Esophagus squamous epithelium (tissue), 5 donors: ENCODE measurements at regions not wholly inside any gene's neighbourhood (a gene's known extent, or its start where the extent isn't known, plus 50 kb on each side); places are given as distances from the start of the nearest gene placed in this dataset.

Experiments
- DNase-seq: peaks from one replicate; lab custom pipeline; 2025; lab: John Stamatoyannopoulos, UW
- H3K27ac ChIP-seq, 4 donors: fragments of 200-600 bp; sonication (generic); one replicate each; pipeline ENCODE4 v1.5.1; 2016 to 2019; ENCODE audit warnings: mild to moderate bottlenecking in 1 of 4
- H3K27me3 ChIP-seq, 4 donors: fragments of 200-600 bp; sonication (generic); 1 replicate in 3 of 4; 2 replicates in 1 of 4; pipeline versions ENCODE4 v1.5.1 to v1.6.0; 2017 to 2021; ENCODE audit warnings: antibody characterized with exemption in 1 of 4
- H3K36me3 ChIP-seq, 3 donors: fragments of 200-600 bp; sonication (generic); one replicate each; pipeline ENCODE4 v1.5.1; 2016 to 2019
- H3K4me1 ChIP-seq, 3 donors: fragments of 200-600 bp; sonication (generic); one replicate each; pipeline ENCODE4 v1.5.1; 2017 to 2019
- H3K4me3 ChIP-seq, 4 donors: fragments of 200-600 bp; sonication (generic); 1 replicate in 3 of 4; 2 replicates in 1 of 4; pipeline ENCODE4 v1.5.1; 2016 to 2019; ENCODE audit warnings: mild to moderate bottlenecking in 2 of 4, moderate library complexity in 1 of 4
- H3K9me3 ChIP-seq, 3 donors: fragments of 200-600 bp; sonication (generic); one replicate each; pipeline ENCODE4 v1.5.1; 2016 to 2019
- POLR2A ChIP-seq, 4 donors: fragments of 450-650 bp; IDR thresholded peaks; one replicate each; pipeline ENCODE4 v1.6.1; 2017; ENCODE audit warnings: antibody characterized with exemption in 4 of 4, mild to moderate bottlenecking in 4 of 4, moderate library complexity in 3 of 4
- WGBS, 2 donors: methylation state at CpG; one replicate each; pipeline ENCODE4 v1.1.5; 2018; 5-methylcytosine and 5-hydroxymethylcytosine counted together
- intact Hi-C: fragments of 100-400 bp; cut with DNase I; formaldehyde crosslinking; loops from one replicate; pipeline ENCODE4 v1.15.0; 2022
- TF ChIP-seq, protein P1 (sequence below), 6 experiments: fragments of 450-650 bp in 4 of 6; fragments of 200-600 bp in 2 of 6; sonication (generic) in 2 of 6; IDR thresholded peaks; one replicate each; pipeline ENCODE4 v1.5.1; 2016 to 2019; ENCODE audit warnings: antibody characterized with exemption in 6 of 6, mild to moderate bottlenecking in 4 of 6, moderate library complexity in 4 of 6
- donor health status: DM: yes; HTN: yes; CAD: no.

DNA sequence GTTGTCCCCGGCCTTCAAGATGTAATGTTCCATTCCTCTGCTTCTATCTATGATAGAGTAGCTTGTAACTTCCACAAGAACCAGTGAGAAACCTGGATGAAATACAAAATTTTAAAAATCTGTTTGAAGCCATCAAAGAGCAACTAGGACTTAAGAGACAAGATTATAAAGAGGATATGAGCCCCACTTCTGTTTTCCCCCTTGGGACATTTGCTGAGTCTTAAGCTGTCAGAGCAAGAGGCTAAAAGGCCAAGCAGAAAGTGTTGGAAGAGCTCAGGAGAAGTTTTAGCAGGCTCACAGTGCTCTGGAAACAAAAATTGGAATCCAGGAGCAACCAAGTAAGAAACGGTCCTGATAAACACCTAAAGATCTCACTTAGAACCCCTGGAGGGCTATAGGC is 76.1 kb downstream of the ADRB2 start:
- 58 to 79% methylated on average over 2 of the region's 2 CpGs for WGBS, 2 donors
- intact Hi-C loops, result loop anchor here (10.0 kb wide), 1 partner anchor 92 kb away; no protein-coding TSS in a partner anchor
- Histone ChIP-seq H3K27ac (no peak overlapping the region), H3K4me3 (no peak overlapping the region), H3K27me3 (no peaks in the 10 kb centered on the region), H3K9me3 (no peaks in the 10 kb centered on the region), H3K4me1 (peaks cover 0 to 16% (median 5%) of the 10 kb centered on the region in 3 donors), H3K36me3 (no peaks in the 10 kb centered on the region)
- TF ChIP-seq POLR2A (IDR thresholded peaks at IDR 0.05), result no peak
- TF ChIP-seq, protein P1, sequence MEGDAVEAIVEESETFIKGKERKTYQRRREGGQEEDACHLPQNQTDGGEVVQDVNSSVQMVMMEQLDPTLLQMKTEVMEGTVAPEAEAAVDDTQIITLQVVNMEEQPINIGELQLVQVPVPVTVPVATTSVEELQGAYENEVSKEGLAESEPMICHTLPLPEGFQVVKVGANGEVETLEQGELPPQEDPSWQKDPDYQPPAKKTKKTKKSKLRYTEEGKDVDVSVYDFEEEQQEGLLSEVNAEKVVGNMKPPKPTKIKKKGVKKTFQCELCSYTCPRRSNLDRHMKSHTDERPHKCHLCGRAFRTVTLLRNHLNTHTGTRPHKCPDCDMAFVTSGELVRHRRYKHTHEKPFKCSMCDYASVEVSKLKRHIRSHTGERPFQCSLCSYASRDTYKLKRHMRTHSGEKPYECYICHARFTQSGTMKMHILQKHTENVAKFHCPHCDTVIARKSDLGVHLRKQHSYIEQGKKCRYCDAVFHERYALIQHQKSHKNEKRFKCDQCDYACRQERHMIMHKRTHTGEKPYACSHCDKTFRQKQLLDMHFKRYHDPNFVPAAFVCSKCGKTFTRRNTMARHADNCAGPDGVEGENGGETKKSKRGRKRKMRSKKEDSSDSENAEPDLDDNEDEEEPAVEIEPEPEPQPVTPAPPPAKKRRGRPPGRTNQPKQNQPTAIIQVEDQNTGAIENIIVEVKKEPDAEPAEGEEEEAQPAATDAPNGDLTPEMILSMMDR (IDR thresholded peaks at IDR 0.05), result no peak
- no peak for DNase-seq

DNA sequence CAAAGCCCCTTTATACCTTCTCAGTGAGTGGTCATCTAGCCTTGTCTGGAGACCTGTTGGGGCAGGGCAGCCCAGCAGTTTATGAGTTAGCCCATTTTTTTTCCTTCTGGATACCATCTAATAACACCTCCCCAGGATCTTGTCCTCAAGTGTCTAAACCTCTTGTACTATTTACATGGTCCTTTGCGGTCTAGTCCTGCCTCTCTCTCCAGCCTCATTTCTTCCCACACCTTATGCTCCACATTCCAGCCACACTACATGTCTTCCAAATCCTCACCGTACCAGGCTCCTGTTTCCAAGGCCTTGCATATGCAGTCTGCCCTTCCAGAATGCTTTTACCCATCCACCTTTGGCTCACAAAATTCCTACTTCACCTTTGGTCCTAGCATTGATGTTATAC is 77.2 kb downstream of the ADRB2 start:
- no peak overlapping the region for H3K4me3 ChIP-seq
- WGBS, 2 donors, result 89 to 100% methylated on average over 2 of the region's 2 CpGs
- intact Hi-C loops, result loop anchor here (10.0 kb wide), 1 partner anchor 91 kb away; no protein-coding TSS in a partner anchor
- no peak for DNase-seq
- TF ChIP-seq POLR2A (IDR thresholded peaks at IDR 0.05), result no peak
- TF ChIP-seq, protein P1 (IDR thresholded peaks at IDR 0.05), result no peak
- no peaks in the 10 kb centered on the region for H3K36me3 ChIP-seq
- H3K27me3 ChIP-seq, result no peaks in the 10 kb centered on the region
- peaks cover 0 to 18% (median 5%) of the 10 kb centered on the region in 3 donors for H3K4me1 ChIP-seq
- H3K9me3 ChIP-seq, result no peaks in the 10 kb centered on the region
- H3K27ac ChIP-seq, result no peak overlapping the region

DNA sequence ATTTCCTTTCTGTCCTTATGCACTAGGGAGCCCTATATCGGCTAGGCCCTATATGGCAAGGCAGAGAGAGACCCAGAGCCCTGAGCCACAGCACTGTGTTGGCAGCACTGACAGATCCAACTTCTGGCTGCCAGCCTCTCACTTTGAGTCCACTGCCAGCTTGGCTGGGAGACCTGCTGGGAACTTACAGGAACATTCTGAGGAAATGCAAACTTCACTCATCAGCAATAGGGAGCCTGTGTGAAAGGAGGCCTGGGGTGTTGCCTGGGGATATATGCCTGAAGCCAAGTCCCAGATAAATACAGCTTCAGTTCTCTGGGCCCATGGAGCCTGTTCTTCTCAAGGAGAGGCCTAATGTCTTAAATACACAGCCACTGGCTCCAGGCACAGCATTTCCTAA is 78.0 kb downstream of the ADRB2 start:
- intact Hi-C loops, result loop anchor here (10.0 kb wide), 1 partner anchor 90 kb away; no protein-coding TSS in a partner anchor
- no peak for TF ChIP-seq POLR2A (IDR thresholded peaks at IDR 0.05)
- TF ChIP-seq, protein P1 (IDR thresholded peaks at IDR 0.05), result no peak
- peak overlapping the region in 3 of 4 donors; percentile 16 to 69 (median 27) for H3K27ac ChIP-seq
- no peak for DNase-seq
- H3K36me3 ChIP-seq, result no peaks in the 10 kb centered on the region
- H3K27me3 ChIP-seq, result no peaks in the 10 kb centered on the region
- no peak overlapping the region for H3K4me3 ChIP-seq
- H3K4me1 ChIP-seq, result peaks cover 0 to 26% (median 9%) of the 10 kb centered on the region in 3 donors
- no peaks in the 10 kb centered on the region for H3K9me3 ChIP-seq
- WGBS, 2 donors, result 20% methylated on average over 1 of the region's 1 CpG; no CpG with 5 or more reads in 1 of the 2 donors

DNA sequence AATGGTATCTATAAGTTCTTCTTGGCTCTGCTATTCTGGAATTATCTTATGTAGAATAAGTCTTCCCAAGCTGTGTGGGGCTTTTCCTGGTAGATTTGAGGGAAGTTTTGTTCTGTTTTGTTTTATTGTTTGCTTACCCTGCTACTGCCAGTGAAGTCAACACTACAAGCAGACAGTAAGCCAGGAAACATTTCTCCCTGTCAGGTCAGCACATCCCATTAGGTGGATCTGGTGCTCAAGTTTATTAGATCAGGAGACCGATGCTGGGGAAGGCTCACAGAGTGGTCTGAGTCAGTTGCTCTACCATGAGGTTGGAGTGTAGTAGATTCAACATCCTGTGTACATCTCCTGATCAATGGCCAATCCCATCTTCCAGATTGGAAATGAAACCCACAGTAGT is 79.1 kb downstream of the ADRB2 start:
- TF ChIP-seq POLR2A (IDR thresholded peaks at IDR 0.05), result no peak
- TF ChIP-seq, protein P1 (IDR thresholded peaks at IDR 0.05), result no peak
- Histone ChIP-seq H3K36me3 (no peaks in the 10 kb centered on the region), H3K4me3 (no peak overlapping the region), H3K4me1 (peaks cover 9 to 37% (median 18%) of the 10 kb centered on the region in 3 donors), H3K9me3 (no peaks in the 10 kb centered on the region), H3K27ac (peak overlapping the region in 1 of 4 donors; percentile 69), H3K27me3 (no peaks in the 10 kb centered on the region)
- intact Hi-C loops, result loop anchor here (10.0 kb wide), 1 partner anchor 89 kb away; no protein-coding TSS in a partner anchor
- DNase-seq, result no peak
- 86 to 100% methylated on average over 1 of the region's 1 CpG for WGBS, 2 donors

DNA sequence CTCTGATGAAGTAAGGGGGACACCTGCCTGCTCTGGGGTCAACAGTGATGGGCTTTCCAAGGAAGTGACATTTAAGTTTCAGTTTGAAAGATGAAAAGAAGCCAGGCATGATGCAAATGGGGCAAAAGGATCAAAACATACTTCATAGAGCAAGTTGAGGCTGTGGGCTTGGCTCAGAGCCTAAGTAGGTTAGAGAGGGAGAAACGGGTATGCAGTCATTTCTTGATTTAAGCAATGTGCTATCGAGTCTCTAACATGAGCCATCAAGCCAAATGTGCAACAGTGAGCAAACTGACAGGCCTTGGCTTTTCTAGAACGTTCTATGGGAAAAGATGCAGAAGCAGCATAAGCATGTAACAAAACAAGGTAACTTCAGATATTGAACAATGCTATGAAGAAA is 80.6 kb downstream of the ADRB2 start:
- TF ChIP-seq, protein P1 (IDR thresholded peaks at IDR 0.05), result no peak
- TF ChIP-seq POLR2A (IDR thresholded peaks at IDR 0.05), result no peak

More for the DNA sequence above, 80.6 kb downstream of the ADRB2 start:
- Histone ChIP-seq H3K4me3 (no peak overlapping the region), H3K9me3 (no peaks in the 10 kb centered on the region), H3K4me1 (peaks cover 13 to 51% (median 25%) of the 10 kb centered on the region in 3 donors), H3K27me3 (no peaks in the 10 kb centered on the region), H3K36me3 (no peaks in the 10 kb centered on the region), H3K27ac (no peak overlapping the region)
- DNase-seq, result no peak
- WGBS, 2 donors, result 70 to 78% methylated on average over 3 of the region's 3 CpGs
- intact Hi-C loops, result loop anchor here (10.0 kb wide), 1 partner anchor 88 kb away; no protein-coding TSS in a partner anchor
